Stimulated activated CD4-positive, alpha-beta T cell treated with anti-CD3 and anti-CD28 coated beads, Interleukin-2, amount 100 ng/mL, for 48 hours (primary cell): ENCODE measurements at regions not wholly inside any gene's neighbourhood (a gene's known extent, or its start where the extent isn't known, plus 50 kb on each side); places are given as distances from the start of the nearest gene placed in this dataset.
"Not testable (repeated sequence)": the region's sequence is repeated elsewhere in the genome, so short reads cannot be mapped to it uniquely, and the experiment has no call there.

ENCODE experiments used
- DNase-seq, 2 donors: peaks; one replicate each; pipeline ENCODE4 v3.0.0-alpha.2; 2020

GRCh38 chr3:177437513-177438337, 240.4 kb upstream of the TBL1XR1 start:
- DNase-seq, result no peak

GRCh38 chr3:177438596-177439220, 241.4 kb upstream of the TBL1XR1 start:
- DNase-seq, result no peak

DNA sequence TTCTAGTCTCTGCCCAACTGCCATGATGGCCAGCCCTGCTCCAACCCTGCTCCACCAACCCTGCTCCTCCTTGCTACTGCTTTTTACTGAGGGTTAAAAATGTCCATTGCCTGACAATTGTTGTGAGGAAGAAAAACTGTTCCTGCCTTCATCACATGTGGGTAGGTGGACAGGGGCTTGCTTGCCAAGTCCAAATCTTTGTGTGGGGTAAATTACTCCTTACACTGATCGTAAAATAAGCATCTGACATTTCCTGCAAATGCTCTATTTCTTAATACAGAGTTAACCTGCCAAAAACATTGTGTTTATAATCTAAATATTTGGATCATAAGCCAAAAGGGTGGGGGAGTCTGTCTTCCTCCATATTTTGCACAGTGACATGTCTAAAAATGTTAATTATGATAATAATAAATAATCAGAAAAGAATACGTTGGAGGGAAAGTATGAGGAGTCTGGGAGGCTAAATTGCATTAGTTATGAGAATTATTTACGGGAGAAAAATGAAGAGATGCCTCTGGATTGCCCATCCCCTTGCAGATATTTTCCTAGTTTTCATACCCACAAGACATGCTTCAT, 242.5 kb upstream of the TBL1XR1 start:
- DNase-seq, result no peak

- no peak for DNase-seq
These were observed 243.3 kb upstream of the TBL1XR1 start for GRCh38 chr3:177440456-177441104.

DNA sequence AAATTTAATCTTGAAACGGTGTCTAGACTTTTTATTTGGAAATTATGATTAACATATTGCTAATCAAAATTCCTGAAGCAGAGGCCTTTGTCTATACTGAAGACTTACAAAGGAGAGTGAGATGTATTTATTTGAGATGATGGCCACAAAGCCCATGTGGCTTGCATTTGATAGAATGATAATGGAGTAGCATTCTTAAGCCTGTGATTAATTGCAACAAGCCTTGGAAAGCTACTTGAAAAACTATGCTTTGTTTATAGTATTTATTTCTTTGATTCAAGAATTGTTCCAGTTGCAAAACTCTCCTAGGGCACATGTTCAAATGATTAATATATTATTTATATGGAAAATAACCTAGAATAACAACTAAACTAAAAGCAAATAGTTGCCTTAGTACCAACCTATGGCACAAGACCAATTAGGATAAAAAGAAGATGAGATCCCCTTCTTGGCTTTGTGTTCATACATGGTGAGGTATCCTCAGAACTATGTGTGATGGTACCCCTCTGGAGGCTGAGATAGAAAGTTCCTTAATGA, 244.1 kb upstream of the TBL1XR1 start:
- DNase-seq, result no peak

DNA sequence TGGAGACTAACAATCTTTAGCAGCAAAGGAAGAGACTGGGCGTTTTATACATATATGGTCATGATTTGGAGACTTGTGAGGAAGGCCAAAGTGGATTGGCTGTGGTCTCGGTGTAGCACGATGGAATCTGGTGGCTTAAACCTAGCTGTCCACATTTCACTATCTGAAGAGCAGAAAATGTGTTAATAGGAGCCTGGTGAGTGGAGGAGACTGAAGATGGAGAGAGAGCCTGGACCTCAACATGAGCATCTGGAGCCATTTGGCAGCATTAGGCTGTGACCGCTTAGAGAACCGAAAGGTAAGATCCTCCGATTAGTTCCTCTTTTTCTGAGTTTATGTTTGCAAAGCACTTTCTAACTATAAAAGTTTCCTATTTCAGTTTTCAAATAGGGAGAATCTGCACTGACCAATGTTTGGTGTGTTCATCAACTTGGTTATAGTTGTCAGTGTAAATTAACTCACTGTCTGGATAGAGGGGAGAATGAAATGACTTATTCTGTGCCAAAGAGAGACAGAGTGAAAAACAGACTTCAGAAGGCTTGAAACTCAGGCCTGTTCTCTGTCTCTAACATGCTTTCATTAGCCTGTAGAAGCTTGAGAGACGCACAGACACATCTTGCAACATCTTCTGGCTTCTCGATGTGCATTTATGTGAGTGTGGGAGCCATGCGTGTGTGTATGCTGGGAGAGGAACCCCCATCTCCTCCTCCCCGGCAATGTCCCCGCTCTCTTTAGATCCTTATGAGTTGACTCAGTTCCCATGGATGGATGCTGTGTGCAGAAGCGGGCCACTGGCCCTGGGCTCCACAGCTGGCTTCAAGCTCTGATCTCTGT, 244.7 kb upstream of the TBL1XR1 start:
- DNase-seq, result no peak

GRCh38 chr3:177443469-177443868, 246.2 kb upstream of the TBL1XR1 start:
- DNase-seq, result no peak

GRCh38 chr3:177444696-177445095, 247.4 kb upstream of the TBL1XR1 start:
- DNase-seq, result no peak

DNA sequence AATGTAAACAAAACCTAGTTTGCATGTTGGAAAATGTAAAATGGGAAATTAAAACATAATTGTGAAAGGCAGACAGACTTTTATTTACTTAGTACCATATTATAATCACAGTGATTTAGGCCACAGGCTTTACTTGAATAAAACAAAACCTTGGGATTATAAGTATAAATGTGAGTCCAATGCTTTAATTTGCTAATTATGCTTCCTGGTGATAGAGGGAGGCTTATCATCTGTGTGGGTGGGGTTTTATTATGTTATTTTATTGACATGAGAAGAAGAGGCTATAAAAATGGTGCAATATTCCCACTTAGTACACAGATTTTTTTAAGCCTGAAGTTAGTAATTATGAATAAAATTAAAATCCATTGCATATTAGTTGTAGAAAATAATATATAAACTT, 248.3 kb upstream of the TBL1XR1 start:
- no peak for DNase-seq

- DNase-seq, result no peak
These were observed 248.9 kb upstream of the TBL1XR1 start for GRCh38 chr3:177446165-177446601.

DNA sequence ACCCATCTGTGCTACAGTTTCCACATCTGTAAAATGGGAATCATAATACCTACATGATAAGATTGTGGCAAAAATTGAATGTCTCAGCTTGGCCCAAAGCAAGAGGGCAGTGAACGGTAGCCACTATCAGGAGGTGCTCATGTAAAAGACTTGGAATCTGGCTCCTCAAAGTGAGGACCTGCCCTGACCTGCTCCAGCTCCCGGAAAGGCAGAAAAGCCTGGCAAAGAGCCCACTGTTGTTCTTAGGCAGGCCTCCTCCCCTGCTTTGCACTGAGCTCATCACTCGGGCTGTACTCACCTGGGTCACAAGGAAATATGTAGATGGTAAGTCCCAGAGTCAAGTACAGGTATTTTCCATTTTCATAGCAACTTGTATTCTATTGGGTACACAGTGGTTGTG, 250.7 kb upstream of the TBL1XR1 start:
- DNase-seq, result no peak

- DNase-seq, result no peak
These were observed 251.7 kb upstream of the TBL1XR1 start for GRCh38 chr3:177448987-177449359.

- DNase-seq, result no peak
These were observed 252.2 kb upstream of the TBL1XR1 start for GRCh38 chr3:177449360-177450006.

GRCh38 chr3:177451301-177451750, 254.0 kb upstream of the TBL1XR1 start:
- DNase-seq, result no peak

DNA sequence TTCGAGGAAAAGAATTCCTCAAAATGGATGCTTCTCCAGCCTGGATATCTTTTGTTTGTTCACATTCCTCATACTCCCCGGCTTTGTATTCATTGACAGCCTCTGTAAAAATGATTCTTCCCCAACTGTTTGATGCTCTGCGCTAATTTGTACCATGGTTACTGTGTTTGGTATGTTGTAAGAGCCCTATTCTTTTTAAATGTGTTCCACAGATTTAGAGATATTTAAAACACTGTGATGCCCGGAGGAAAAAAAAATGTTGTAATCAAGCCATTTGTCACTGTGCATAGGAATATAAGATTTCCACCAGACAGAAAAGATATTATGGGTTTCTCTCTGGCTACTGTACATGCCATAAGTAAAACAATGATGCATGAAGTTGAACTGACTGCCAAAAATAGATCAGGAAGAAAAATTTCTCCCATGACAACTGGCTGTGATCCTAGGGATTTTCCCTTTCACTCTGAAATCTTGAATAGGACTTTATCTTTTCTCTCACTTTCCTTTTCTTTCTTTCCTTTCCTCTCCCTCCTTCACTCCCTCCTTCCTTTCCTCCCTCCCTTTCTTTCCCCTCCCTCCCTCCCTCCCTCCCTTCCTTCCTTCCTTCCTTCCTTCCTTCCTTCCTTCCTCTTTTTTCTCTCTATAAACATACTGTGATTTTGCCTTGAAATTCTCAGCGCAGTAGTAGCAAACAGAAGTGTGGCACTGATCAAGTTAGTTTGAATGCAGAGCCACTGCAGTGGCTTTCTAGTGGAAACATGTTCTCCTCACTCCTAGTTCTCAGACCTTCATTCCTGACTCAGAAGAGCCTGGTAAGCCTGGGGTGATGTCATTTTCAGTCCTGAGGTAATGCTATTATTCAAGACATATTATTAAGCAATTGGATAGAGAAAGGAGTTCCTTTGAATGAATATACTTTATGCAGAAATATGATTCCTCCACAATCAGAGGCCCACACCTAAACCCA, 254.9 kb upstream of the TBL1XR1 start:
- DNase-seq, result no peak

GRCh38 chr3:177452831-177453450, 255.7 kb upstream of the TBL1XR1 start:
- DNase-seq, result no peak

GRCh38 chr3:177453451-177453844, 256.2 kb upstream of the TBL1XR1 start:
- DNase-seq, result no peak

DNA sequence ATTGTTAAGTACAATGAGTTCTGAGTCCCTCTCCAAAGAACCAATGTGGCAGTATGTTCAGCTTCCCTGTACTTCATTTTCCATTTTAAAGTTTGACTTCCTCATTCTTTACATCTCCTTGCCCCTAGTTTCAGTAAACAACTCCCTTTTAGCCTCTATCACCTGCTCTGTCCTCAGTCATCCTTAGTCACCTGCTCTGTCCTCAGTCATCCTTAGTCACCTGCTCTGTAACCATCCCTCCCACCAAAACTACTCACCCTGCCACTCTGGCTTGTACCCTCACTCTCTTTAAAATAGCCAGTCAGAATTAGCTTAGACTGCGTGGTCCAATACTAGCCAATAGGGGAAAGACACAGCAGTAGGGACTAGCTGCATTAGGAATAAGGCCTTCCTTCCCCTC, 259.9 kb upstream of the TBL1XR1 start:
- DNase-seq, result not testable (repeated sequence)

DNA sequence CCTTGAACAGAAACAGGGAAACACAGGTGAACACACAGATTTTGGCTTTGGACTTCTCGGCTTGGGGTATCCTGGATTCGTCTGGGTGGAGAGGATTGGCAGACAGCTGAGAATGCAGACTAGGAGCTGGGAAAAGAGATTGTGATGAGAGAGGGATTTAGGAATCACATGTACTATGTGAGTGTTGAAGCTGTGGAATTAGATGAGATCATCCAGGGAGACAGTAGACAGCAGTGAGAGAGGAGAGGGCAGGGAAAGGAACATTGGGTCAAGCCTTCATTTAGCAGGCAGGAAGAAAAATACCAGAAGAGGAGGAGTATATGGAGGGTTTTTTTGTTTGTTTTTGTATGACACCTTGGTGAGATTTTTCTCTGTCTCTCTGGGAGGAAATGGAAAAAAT, 262.1 kb upstream of the TBL1XR1 start:
- DNase-seq, result no peak

GRCh38 chr3:177460047-177460446, 262.8 kb upstream of the TBL1XR1 start:
- no peak for DNase-seq
